Left ventricle myocardium superior (tissue), 1 donor: ENCODE measurements at regions not wholly inside any gene's neighbourhood (a gene's known extent, or its start where the extent isn't known, plus 50 kb on each side); places are given as distances from the start of the nearest gene placed in this dataset.

Experiments
- ATAC-seq: fragments of 200-7000 bp; cut with Tn5 transposase; one replicate; pipeline ENCODE4 v1.9.1; 2020; ENCODE audit warnings: mild to moderate bottlenecking, moderate library complexity
- DNase-seq: peaks from one replicate; pipeline ENCODE4 v3.0.0-alpha.2; 2020
- intact Hi-C: fragments of 100-400 bp; cut with micrococcal nuclease; formaldehyde crosslinking; loops from one replicate; pipeline ENCODE4 v1.11.0; 2022
- donor health status: DM: no; HTN: yes; CAD: no; lungs with severe emphysema.

DNA sequence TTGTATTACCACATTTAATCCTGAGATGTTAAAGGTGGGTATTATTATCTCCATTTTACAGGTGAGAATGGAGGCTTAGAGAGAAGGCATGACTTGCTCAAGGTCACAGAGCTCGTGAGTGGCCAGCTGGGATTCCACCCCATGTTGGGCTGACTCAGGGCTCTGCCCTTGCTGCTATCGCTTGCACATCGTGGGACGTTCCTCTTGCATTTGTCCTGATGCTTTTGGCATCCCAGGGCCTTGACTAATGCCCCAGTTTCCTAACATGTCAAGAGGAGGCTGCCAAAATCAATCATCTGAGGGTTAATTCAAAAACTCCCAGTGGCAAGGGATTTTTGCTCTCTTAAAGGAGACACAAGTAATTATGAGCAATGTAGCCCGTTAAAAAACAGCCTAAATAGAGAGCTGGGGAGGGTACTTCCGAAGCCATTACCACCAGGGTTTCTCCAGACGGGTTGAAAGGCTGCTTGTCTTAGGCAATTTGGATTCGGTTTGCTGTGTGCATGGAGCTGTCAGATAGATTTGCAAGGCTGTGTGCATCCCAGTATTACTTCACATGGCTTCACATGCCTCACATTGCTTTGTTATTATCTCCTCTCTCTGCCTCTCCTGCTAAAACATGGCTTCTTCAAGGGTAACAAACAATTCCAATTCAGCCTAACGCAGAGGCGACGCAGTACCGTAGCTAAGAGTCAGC, 347.4 kb downstream of the DRD1 start:
- intact Hi-C loops, result no loop called here
- ATAC-seq, result no peak
- DNase-seq, result no peak

GRCh38 chr5:175094461-175094860, 349.5 kb downstream of the DRD1 start:
- intact Hi-C loops, result no loop called here

DNA sequence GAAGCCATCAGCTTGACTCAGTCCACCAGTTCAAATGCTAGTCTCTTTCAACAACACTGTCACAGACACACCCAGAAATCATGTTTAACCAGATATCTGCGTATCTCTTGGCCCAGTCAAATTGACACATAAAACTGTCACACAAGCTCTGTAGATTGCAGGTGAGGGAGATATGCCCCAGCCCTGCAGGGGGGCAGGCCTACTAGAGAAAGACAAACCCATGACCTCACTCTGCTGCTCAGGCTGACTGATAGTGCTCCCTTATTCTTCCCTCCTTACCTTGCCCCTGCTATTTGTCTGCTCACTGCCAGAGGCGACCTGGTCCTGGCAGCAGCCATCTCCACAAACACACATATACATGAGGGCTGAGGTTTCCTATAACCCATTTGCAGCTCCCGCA, 351.3 kb downstream of the DRD1 start:
- intact Hi-C loops, result no loop called here

More at GRCh38 chr5:175094461-175094860, 349.5 kb downstream of the DRD1 start:
- ATAC-seq, result no peak
- DNase-seq, result no peak

GRCh38 chr5:175088963-175089362, 355.0 kb downstream of the DRD1 start:
- intact Hi-C loops, result no loop called here
- no peak for ATAC-seq
- no peak for DNase-seq

More for the DNA sequence above, 351.3 kb downstream of the DRD1 start:
- ATAC-seq (peak; percentile 33), DNase-seq (no peak)

GRCh38 chr5:175082866-175083590, 358.6 kb downstream of the MSX2 start:
- intact Hi-C loops, result no loop called here
- no peak for ATAC-seq
- no peak for DNase-seq

- DNase-seq (no peak), ATAC-seq (no peak)
- intact Hi-C loops, result no loop called here
Observed at GRCh38 chr5:175082346-175082745, 358.0 kb downstream of the MSX2 start.

DNA sequence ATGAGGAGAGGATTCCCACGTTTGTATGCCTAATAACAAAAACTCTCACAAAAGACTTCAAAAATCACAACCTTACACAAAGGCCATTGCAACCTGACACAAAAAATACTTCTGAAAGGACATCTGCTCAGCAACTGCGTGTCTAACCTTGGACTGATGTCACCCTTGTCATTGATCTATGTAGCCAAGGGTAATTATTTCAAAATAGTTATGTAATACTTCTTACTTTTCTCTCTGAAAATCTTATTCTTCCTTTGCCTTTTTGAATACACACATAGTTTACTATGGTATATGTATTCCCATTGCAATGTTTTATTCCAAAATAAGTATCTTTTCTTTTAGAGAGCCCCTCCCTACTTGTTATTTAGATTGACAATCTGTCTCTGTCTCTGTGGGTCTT, 355.3 kb downstream of the MSX2 start:
- intact Hi-C loops, result no loop called here
- ATAC-seq, result no peak
- DNase-seq, result no peak

DNA sequence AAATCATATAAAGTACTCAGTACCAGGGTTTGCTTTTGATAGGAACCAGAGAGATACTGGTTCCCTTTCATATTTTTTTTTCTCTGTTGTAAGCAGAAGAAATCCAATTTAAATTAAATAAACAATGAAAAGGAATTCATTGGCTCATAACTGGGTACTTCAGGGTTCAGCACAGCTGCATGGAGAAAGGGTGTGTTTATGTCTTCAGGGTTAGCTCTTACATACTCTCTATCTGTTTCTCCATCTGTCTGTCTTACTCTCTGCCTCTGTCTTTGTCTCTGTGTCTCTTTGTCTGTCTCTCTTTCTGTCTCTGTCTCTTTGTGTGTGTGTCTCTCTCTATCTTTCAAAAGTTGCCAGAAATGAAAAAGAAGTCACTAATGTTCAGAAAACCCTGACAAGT, 345.9 kb downstream of the MSX2 start:
- intact Hi-C loops, result no loop called here
- DNase-seq, result no peak
- ATAC-seq, result no peak

- no peak for DNase-seq
- intact Hi-C loops, result no loop called here
- ATAC-seq, result no peak
Observed at GRCh38 chr5:175060257-175060656, 335.9 kb downstream of the MSX2 start.

DNA sequence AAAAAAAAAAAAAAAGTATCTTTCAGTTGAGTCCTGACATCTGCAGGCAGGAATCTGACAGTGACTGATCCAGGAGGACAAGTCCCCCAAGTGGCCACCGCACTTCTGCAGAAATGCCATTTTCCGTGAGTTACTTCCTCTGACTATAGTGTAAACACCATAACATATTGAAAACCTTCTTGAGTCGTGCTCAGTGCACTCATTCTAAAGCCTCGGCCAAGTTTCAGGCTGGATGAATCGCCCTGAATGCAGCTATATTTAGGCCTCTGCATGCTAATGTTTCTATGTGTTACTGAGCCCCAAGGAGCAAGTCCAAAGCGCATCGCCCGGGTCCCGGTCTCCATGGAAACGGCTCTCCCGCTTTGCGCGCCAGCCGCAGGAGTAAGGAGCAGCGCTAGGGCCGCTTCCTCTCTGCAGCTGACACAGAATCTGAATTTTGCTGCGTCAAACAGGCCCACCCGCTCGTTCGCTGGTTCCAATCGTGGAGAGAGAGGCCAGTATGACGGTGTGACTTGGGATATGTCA, 335.4 kb downstream of the MSX2 start:
- peak; percentile 61 for DNase-seq
- ATAC-seq, result peak; percentile 71
- intact Hi-C loops, result no loop called here

GRCh38 chr5:175056831-175057230, 332.4 kb downstream of the MSX2 start:
- no peak for ATAC-seq
- no peak for DNase-seq
- intact Hi-C loops, result no loop called here

GRCh38 chr5:175054243-175054642, 329.9 kb downstream of the MSX2 start:
- intact Hi-C loops, result no loop called here
- no peak for ATAC-seq
- DNase-seq, result no peak

GRCh38 chr5:175052351-175052750, 328.0 kb downstream of the MSX2 start:
- intact Hi-C loops, result no loop called here
- ATAC-seq (no peak), DNase-seq (no peak)

GRCh38 chr5:175047048-175047447, 322.7 kb downstream of the MSX2 start:
- ATAC-seq, result no peak
- intact Hi-C loops, result no loop called here
- no peak for DNase-seq

DNA sequence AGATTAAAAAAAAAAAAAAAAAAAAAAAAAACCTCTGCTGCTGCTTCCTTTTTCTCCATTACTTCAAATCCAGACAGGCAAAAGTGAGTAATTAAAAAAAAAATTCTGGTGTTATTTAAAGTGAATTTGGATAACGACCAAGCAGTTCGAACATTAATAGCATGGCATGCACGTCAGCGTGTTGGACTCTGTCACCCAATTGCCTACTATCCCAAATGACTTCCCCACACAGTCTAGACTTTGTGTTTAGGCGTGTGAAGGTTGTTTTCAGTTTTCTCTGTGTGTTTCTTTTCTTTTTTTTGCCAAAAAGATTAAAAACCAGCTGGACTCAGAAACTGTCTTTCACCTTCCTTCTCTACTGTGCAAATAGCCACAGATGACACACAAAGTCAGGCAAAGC, 321.4 kb downstream of the MSX2 start:
- DNase-seq, result no peak
- intact Hi-C loops, result no loop called here
- ATAC-seq, result no peak

DNA sequence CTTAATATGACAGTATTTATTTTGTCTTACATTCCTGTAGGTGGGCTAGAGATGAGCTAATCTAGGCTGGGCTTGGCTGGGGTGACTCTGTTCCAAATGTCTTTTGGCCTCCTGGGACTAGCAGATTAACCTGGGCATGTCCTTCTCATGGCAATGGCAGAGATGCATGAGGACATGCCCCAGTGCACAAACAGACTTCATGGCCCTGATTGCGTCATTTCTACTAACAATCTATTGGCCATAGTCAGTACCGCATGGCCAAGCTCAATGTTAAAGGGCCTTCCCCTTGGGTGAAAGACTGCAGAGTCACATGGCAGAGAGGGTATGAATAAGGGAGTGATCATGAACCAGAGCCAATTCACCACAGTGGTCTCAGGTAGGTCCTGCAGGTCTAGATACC, 313.4 kb downstream of the MSX2 start:
- ATAC-seq (no peak), DNase-seq (no peak)
- intact Hi-C loops, result no loop called here

DNA sequence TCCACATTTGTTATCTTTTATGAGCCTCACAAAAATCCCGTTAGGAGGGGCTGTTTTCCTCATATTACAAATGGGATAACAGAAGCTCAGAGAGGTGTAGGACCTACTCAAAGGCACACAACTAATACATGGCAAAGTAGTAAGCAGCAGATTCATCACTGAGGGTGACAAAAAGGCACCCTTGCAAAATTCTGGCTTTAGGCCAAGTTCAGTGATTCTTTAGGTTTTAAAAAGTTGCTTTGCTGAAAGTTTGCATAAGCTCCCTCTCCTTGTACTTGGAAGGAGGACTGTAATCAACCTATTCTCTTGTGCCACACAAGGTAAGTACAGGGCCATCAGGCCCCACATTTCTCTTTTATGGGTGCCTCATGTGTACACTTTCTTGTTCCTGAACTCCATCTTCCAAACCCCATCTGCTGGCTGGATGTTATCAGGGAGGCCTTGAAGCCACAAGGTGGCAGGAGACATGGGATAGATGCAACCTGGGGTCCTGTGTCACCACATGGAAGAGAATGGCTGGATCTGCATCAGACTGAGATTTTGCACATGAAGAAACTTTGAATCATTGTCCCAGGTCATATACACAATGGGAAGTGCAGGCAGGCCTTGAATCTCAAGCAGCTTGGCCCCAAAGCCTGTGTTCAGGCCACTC, 311.6 kb downstream of the MSX2 start:
- DNase-seq (no peak), ATAC-seq (no peak)
- intact Hi-C loops, result no loop called here

DNA sequence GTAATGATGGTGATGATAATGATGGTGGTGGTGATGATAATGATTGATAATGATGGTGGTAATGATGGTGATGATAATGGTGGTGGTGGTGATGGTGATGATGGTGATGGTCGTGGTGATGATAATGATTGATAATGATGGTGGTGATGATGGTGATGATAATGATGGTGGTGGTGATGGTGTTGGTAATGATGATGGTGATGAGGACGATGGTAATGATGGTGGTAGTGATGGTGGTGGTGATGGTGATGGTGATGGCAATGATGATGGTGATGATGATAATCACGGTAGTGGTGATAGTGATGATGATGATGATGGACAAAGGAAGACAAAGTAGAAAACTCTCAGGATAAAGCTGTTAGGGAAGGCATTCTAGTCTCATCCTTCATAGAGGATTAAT, 310.5 kb downstream of the MSX2 start:
- no peak for ATAC-seq
- intact Hi-C loops, result no loop called here
- DNase-seq, result no peak

DNA sequence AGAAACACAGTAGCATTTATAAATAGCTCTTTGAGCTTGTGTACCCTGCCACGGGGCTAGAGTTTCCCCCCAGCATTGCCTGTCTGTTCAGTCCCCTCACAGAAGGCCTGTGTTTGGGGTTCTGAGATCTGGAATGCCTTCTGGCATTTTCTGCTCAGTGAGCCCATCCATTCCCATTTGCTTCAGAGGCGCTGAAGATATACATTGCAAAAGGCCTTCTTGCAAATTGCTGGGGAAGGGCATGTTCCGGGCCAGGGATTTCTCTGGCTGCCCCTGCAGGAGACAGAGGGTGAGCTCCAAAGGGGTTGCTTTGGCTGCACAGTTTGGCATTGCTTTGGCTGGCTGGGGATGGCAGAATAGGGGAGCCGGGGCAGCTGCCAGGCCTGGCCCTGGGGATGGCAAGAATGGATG, 308.4 kb downstream of the MSX2 start:
- DNase-seq (no peak), ATAC-seq (no peak)
- intact Hi-C loops, result no loop called here

DNA sequence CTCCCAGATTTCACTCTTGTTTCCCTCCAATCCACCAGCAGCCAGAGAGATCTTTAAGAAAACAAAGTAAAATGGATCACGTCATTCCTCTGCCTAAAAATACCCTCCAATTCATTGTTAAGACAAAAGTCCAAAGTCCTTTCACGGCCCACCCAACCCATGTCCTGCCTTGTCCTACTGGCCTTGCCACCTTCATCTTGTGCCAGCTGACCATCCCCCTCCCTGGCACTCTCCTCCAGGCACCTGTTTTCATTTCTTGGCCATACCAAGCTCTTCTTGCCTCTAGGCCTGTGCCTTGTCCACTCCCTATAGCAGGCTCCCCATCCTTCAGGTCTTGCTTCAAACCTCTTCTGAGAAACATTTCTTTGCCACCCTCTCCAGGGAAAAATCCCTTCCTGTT, 307.6 kb downstream of the MSX2 start:
- intact Hi-C loops, result no loop called here
- DNase-seq (no peak), ATAC-seq (no peak)
